GM12878 (cell line): ENCODE measurements at regions not wholly inside any gene's neighbourhood (a gene's known extent, or its start where the extent isn't known, plus 50 kb on each side); places are given as distances from the start of the nearest gene placed in this dataset.

ENCODE experiments used
- ATAC-seq: fragments of 200-7000 bp; cut with Tn5 transposase; 3 replicates; pipeline ENCODE4 v1.9.1; 2020; ENCODE audit warnings: mild to moderate bottlenecking, moderate library complexity
- BruUV-seq: library from RNA; stranded (reverse); fragments of 400-500 nt; replicated peaks from 2 replicates; lab custom pipeline; 2021; lab: Mats Ljungman, UMichigan
- CTCF ChIA-PET: fragments of 300-600 bp; sonication (Branson Sonifier 250); formaldehyde crosslinking; extraction: SDS; loops from one replicate; lab custom pipeline; 2021; ENCODE audit warnings: inconsistent platforms; lab: Yijun Ruan, JAX
- POLR2A ChIA-PET: fragments of 350-600 bp; formaldehyde crosslinking; extraction: SDS; loops from one replicate; lab custom pipeline; 2021; ENCODE audit warnings: inconsistent platforms; lab: Charles Lee
- RAD21 ChIA-PET: fragments of 300-600 bp; sonication (Branson Sonifier 250); formaldehyde crosslinking; loops from one replicate; lab custom pipeline; 2023; ENCODE audit warnings: antibody characterized with exemption; ENCODE audit not compliant: unreplicated experiment; lab: Charles Lee
- SMC1A ChIA-PET: fragments of 300-600 bp; sonication (Branson Sonifier 250); formaldehyde crosslinking; loops from one replicate; lab custom pipeline; 2023; ENCODE audit not compliant: unreplicated experiment, uncharacterized antibody; lab: Charles Lee
- DNase-seq: peaks from one replicate; pipeline ENCODE4 v3.0.0-alpha.2; 2011; ENCODE audit warnings: low read depth, low spot score
- FAIRE-seq: peaks from 3 replicates; lab custom pipeline; 2011; peaks lifted over from hg19 to GRCh38; lab: Jason Lieb, UNC
- H2AFZ ChIP-seq: 2 replicates; pipeline ENCODE4 v1.6.0; 2011; ENCODE audit warnings: low read depth, low read length, control low read depth; ENCODE audit not compliant: control insufficient read depth
- H3K27ac ChIP-seq: 2 replicates; pipeline ENCODE4 v1.5.1; 2011; ENCODE audit warnings: control low read depth; ENCODE audit not compliant: control insufficient read depth, insufficient read depth
- H3K27me3 ChIP-seq, 2 experiments: replicated peaks in 1 of 2; 2 replicates each; pipeline versions ENCODE4 v1.6.0 to v1.6.1; 2011; ENCODE audit warnings: low read length in 1 of 2; ENCODE audit not compliant: control insufficient read depth in 2 of 2, insufficient read depth in 2 of 2
- H3K36me3 ChIP-seq, 2 experiments: 2 replicates each; pipeline ENCODE4 v1.5.1; 2011; ENCODE audit warnings: low read length in 1 of 2; ENCODE audit not compliant: control insufficient read depth in 2 of 2, insufficient read depth in 2 of 2
- H3K4me1 ChIP-seq: 2 replicates; pipeline ENCODE4 v1.6.1; 2011; ENCODE audit warnings: mild to moderate bottlenecking, low read length, moderate library complexity, mixed read lengths; ENCODE audit not compliant: control insufficient read depth, insufficient read depth
- H3K4me2 ChIP-seq: 2 replicates; pipeline ENCODE4 v1.6.0; 2011; ENCODE audit warnings: control low read depth; ENCODE audit not compliant: control insufficient read depth, insufficient read depth
- H3K4me3 ChIP-seq: fragments of 200-600 bp; sonication (generic); 2 replicates; pipeline ENCODE4 v1.5.1; 2016
- H3K79me2 ChIP-seq: 2 replicates; pipeline ENCODE4 v1.6.0; 2011; ENCODE audit warnings: low read length; ENCODE audit not compliant: control insufficient read depth, insufficient read depth
- H3K9ac ChIP-seq: 2 replicates; pipeline ENCODE4 v1.8.0; 2011; ENCODE audit warnings: low read length, control low read depth, mixed read lengths; ENCODE audit not compliant: control insufficient read depth, insufficient read depth
- H3K9me3 ChIP-seq: replicated peaks from 3 replicates; pipeline ENCODE4 v1.5.1; 2011; ENCODE audit warnings: mild to moderate bottlenecking, low read length; ENCODE audit not compliant: control insufficient read depth, insufficient read depth
- H4K20me1 ChIP-seq: 2 replicates; pipeline ENCODE4 v1.6.0; 2011; ENCODE audit not compliant: control insufficient read depth, insufficient read depth
- CEBPB ChIP-seq, 2 experiments: fragments of 150-350 bp in 1 of 2; IDR thresholded peaks; 2 replicates each; pipeline ENCODE4 v1.6.1; 2012 to 2014; ENCODE audit warnings: low read depth in 2 of 2, low read length in 2 of 2, borderline replicate concordance in 1 of 2, inconsistent platforms in 1 of 2
- RAD51 ChIP-seq: fragments of 450-650 bp; IDR thresholded peaks from 2 replicates; pipeline ENCODE4 v1.6.1; 2016; ENCODE audit warnings: moderate library complexity, mild to moderate bottlenecking, inconsistent platforms
- SMAD5 ChIP-seq: IDR thresholded peaks from 2 replicates; pipeline ENCODE4 v1.6.1; 2016; ENCODE audit warnings: antibody characterized with exemption, low read depth
- YBX1 ChIP-seq: fragments of 450-650 bp; IDR thresholded peaks from 2 replicates; pipeline ENCODE4 v1.6.1; 2016; ENCODE audit warnings: antibody characterized with exemption
- ZZZ3 ChIP-seq: IDR thresholded peaks from 2 replicates; pipeline ENCODE4 v1.6.1; 2011; ENCODE audit warnings: low read depth; ENCODE audit not compliant: control insufficient read depth, insufficient read length
- WGBS: methylation state at CpG from one replicate; pipeline ENCODE4 v1.1.6; 2016; ENCODE audit warnings: low lambda C conversion rate; ENCODE audit not compliant: insufficient replicate concordance, insufficient coverage; ENCODE audit errors: missing lambda C conversion rate; 5-methylcytosine and 5-hydroxymethylcytosine counted together
- in situ Hi-C: fragments of 300-500 bp; cut with MboI; formaldehyde crosslinking; loops from 9 replicates; pipeline ENCODE4 v1.14.3; 2018; ENCODE audit warnings: mixed read lengths
- intact Hi-C: fragments of 100-400 bp; cut with micrococcal nuclease; formaldehyde crosslinking; loops from one replicate; pipeline ENCODE4 v1.14.2; 2022; ENCODE audit not compliant: unreplicated experiment
- TF ChIP-seq, protein P1 (sequence below): IDR thresholded peaks from 2 replicates; pipeline ENCODE4 v1.6.1; 2012; ENCODE audit warnings: improper control_type of control experiment, low read depth, low read length; ENCODE audit not compliant: insufficient replicate concordance
- TF ChIP-seq, protein P2 (sequence below): fragments of 450-650 bp; IDR thresholded peaks from 2 replicates; pipeline ENCODE4 v1.6.1; 2017; ENCODE audit warnings: mild to moderate bottlenecking, moderate library complexity

GRCh38 chr10:4696186-4696585, 129.8 kb upstream of the AKR1E2 start:
- Histone ChIP-seq H3K9ac (no peak overlapping the region), H3K4me3 (no peak overlapping the region), H3K36me3 (no peaks in the 10 kb centered on the region), H3K79me2 (no peaks in the 10 kb centered on the region), H3K27ac (no peak overlapping the region), H3K4me1 (no peaks in the 10 kb centered on the region), H4K20me1 (no peaks in the 10 kb centered on the region), H3K9me3 (no peaks in the 10 kb centered on the region), H3K4me2 (no peak overlapping the region), H2AFZ (no peak overlapping the region), H3K27me3 (no peaks in the 10 kb centered on the region)
- FAIRE-seq = no peak
- intact Hi-C loops (no loop called here), in situ Hi-C loops (no loop called here)
- SMC1A ChIA-PET = no interaction called here
- DNase-seq = no peak
- CTCF ChIA-PET = no interaction called here
- TF ChIP-seq RAD51 = no peak
- no peak for TF ChIP-seq CEBPB (IDR thresholded peaks at IDR 0.05; ENCODE audit: borderline replicate concordance in 1 of 2, low read depth in 2 of 2, low read length in 2 of 2)
- no peak for TF ChIP-seq SMAD5
- TF ChIP-seq ZZZ3 = no peak
- TF ChIP-seq, protein P1, sequence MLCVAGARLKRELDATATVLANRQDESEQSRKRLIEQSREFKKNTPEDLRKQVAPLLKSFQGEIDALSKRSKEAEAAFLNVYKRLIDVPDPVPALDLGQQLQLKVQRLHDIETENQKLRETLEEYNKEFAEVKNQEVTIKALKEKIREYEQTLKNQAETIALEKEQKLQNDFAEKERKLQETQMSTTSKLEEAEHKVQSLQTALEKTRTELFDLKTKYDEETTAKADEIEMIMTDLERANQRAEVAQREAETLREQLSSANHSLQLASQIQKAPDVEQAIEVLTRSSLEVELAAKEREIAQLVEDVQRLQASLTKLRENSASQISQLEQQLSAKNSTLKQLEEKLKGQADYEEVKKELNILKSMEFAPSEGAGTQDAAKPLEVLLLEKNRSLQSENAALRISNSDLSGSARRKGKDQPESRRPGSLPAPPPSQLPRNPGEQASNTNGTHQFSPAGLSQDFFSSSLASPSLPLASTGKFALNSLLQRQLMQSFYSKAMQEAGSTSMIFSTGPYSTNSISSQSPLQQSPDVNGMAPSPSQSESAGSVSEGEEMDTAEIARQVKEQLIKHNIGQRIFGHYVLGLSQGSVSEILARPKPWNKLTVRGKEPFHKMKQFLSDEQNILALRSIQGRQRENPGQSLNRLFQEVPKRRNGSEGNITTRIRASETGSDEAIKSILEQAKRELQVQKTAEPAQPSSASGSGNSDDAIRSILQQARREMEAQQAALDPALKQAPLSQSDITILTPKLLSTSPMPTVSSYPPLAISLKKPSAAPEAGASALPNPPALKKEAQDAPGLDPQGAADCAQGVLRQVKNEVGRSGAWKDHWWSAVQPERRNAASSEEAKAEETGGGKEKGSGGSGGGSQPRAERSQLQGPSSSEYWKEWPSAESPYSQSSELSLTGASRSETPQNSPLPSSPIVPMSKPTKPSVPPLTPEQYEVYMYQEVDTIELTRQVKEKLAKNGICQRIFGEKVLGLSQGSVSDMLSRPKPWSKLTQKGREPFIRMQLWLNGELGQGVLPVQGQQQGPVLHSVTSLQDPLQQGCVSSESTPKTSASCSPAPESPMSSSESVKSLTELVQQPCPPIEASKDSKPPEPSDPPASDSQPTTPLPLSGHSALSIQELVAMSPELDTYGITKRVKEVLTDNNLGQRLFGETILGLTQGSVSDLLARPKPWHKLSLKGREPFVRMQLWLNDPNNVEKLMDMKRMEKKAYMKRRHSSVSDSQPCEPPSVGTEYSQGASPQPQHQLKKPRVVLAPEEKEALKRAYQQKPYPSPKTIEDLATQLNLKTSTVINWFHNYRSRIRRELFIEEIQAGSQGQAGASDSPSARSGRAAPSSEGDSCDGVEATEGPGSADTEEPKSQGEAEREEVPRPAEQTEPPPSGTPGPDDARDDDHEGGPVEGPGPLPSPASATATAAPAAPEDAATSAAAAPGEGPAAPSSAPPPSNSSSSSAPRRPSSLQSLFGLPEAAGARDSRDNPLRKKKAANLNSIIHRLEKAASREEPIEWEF = no peak
- TF ChIP-seq YBX1 = no peak
- TF ChIP-seq, protein P2, sequence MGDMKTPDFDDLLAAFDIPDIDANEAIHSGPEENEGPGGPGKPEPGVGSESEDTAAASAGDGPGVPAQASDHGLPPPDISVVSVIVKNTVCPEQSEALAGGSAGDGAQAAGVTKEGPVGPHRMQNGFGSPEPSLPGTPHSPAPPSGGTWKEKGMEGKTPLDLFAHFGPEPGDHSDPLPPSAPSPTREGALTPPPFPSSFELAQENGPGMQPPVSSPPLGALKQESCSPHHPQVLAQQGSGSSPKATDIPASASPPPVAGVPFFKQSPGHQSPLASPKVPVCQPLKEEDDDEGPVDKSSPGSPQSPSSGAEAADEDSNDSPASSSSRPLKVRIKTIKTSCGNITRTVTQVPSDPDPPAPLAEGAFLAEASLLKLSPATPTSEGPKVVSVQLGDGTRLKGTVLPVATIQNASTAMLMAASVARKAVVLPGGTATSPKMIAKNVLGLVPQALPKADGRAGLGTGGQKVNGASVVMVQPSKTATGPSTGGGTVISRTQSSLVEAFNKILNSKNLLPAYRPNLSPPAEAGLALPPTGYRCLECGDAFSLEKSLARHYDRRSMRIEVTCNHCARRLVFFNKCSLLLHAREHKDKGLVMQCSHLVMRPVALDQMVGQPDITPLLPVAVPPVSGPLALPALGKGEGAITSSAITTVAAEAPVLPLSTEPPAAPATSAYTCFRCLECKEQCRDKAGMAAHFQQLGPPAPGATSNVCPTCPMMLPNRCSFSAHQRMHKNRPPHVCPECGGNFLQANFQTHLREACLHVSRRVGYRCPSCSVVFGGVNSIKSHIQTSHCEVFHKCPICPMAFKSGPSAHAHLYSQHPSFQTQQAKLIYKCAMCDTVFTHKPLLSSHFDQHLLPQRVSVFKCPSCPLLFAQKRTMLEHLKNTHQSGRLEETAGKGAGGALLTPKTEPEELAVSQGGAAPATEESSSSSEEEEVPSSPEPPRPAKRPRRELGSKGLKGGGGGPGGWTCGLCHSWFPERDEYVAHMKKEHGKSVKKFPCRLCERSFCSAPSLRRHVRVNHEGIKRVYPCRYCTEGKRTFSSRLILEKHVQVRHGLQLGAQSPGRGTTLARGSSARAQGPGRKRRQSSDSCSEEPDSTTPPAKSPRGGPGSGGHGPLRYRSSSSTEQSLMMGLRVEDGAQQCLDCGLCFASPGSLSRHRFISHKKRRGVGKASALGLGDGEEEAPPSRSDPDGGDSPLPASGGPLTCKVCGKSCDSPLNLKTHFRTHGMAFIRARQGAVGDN = no peak
- no TSS peak for BruUV-seq
- POLR2A ChIA-PET = no interaction called here
- no peak for ATAC-seq
- 0% methylated on average over 3 of the region's 3 CpGs for WGBS
- RAD21 ChIA-PET = no interaction called here
